ENCODE measurements at regions not wholly inside any gene's neighbourhood (a gene's known extent, or its start where the extent isn't known, plus 50 kb on each side); places are given as distances from the start of the nearest gene placed in this dataset.

GRCh38 chr10:85152911-85153310 lies 824.5 kb downstream of the CCSER2 start:
- TF ChIP-seq CTCF (conservative IDR thresholded peaks at IDR 0.05; ENCODE audit: low read depth in 2 of 2) = no peak
- no peak for TF ChIP-seq REST (IDR thresholded peaks at IDR 0.05; ENCODE audit: unreplicated experiment)
- no peak for TF ChIP-seq CREB1 (CRISPR knock-in tag; IDR thresholded peaks at IDR 0.05; ENCODE audit: low read depth)
- no peak for TF ChIP-seq POLR2AphosphoS5 (IDR thresholded peaks at IDR 0.05; ENCODE audit: low read depth)
- no peak for TF ChIP-seq EZH2 (IDR thresholded peaks at IDR 0.05; ENCODE audit: low read depth, unreplicated experiment)

Data from GM23338 (cell line).